Uterus (tissue), 3 donors: ENCODE measurements at regions not wholly inside any gene's neighbourhood (a gene's known extent, or its start where the extent isn't known, plus 50 kb on each side); places are given as distances from the start of the nearest gene placed in this dataset.

Experiments used
- DNase-seq, 2 donors: peaks; one replicate each; pipeline ENCODE4 v3.0.0-alpha.2; 2019 to 2020
- H3K27ac ChIP-seq, 2 donors: fragments of 200-600 bp; sonication (generic); 1 replicate in 1 of 2; 2 replicates in 1 of 2; pipeline ENCODE4 v1.5.1; 2016 to 2018
- H3K27me3 ChIP-seq, 2 donors: fragments of 200-600 bp; sonication (generic); one replicate each; pipeline ENCODE4 v1.5.1; 2018 to 2019; ENCODE audit warnings: control low read depth in 1 of 2
- H3K36me3 ChIP-seq, 2 donors: fragments of 200-600 bp; sonication (generic); one replicate each; pipeline ENCODE4 v1.5.1; 2019; ENCODE audit warnings: control low read depth in 1 of 2
- H3K4me1 ChIP-seq, 2 donors: fragments of 200-600 bp; sonication (generic); one replicate each; pipeline ENCODE4 v1.5.1; 2018 to 2019; ENCODE audit warnings: control low read depth in 1 of 2
- H3K4me3 ChIP-seq, 2 donors: fragments of 200-600 bp; sonication (generic); 1 replicate in 1 of 2; 2 replicates in 1 of 2; pipeline ENCODE4 v1.5.1; 2018 to 2019; ENCODE audit warnings: mild to moderate bottlenecking in 1 of 2
- H3K9me3 ChIP-seq, 2 donors: fragments of 200-600 bp; sonication (generic); one replicate each; pipeline ENCODE4 v1.5.1; 2019; ENCODE audit warnings: control low read depth in 1 of 2
- CTCF ChIP-seq, 4 experiments: fragments of 200-600 bp in 2 of 4; fragments of 450-650 bp in 2 of 4; sonication (generic) in 2 of 4; IDR thresholded peaks; one replicate each; pipeline ENCODE4 v1.5.1; 2016 to 2019; ENCODE audit warnings: antibody characterized with exemption in 4 of 4, mild to moderate bottlenecking in 2 of 4, moderate library complexity in 1 of 4
- POLR2A ChIP-seq, 2 donors: fragments of 450-650 bp; IDR thresholded peaks; one replicate each; pipeline ENCODE4 v1.6.1; 2016; ENCODE audit warnings: antibody characterized with exemption in 2 of 2, mild to moderate bottlenecking in 1 of 2, moderate library complexity in 1 of 2
- intact Hi-C: fragments of 100-400 bp; cut with DNase I; formaldehyde crosslinking; loops from one replicate; pipeline ENCODE4 v1.15.1; 2023; ENCODE audit warnings: low total_unique reads
- donor health status: DM: yes; HTN: yes; CAD: no.

GRCh38 chr12:98126637-98127335 lies 388.6 kb upstream of the TMPO start:
- intact Hi-C loops = no loop called here
- TF ChIP-seq POLR2A (IDR thresholded peaks at IDR 0.05) (no peak), CTCF (IDR thresholded peaks at IDR 0.05) (no peak)
- no peaks in the 10 kb centered on the region for H3K4me1 ChIP-seq
- H3K36me3 ChIP-seq = no peaks in the 10 kb centered on the region
- no peak overlapping the region for H3K27ac ChIP-seq
- no peak overlapping the region for H3K4me3 ChIP-seq
- no peaks in the 10 kb centered on the region for H3K9me3 ChIP-seq
- DNase-seq = no peak
- H3K27me3 ChIP-seq = no peaks in the 10 kb centered on the region

DNA sequence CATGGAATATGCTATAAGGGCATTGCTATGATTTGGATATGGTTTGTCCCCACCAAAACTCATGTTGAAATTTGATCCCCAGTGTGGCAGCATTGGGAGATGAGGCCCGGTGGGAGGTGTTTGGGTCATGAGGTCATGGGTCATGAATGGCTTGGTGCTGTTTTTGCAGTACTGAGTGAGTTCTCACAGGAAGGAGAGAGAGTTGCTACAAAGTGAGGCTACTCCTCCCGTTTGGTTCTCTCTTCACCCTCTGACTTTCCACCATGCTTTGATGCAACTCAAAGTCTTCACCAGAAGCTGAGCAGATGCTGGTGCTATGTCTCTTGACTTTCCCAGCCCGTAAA lies 388.1 kb upstream of the TMPO start:
- H3K9me3 ChIP-seq = no peaks in the 10 kb centered on the region
- H3K27ac ChIP-seq = no peak overlapping the region
- H3K36me3 ChIP-seq = no peaks in the 10 kb centered on the region
- H3K4me1 ChIP-seq = no peaks in the 10 kb centered on the region
- intact Hi-C loops = no loop called here
- DNase-seq = no peak
- H3K4me3 ChIP-seq = no peak overlapping the region
- H3K27me3 ChIP-seq = no peaks in the 10 kb centered on the region
- TF ChIP-seq POLR2A (IDR thresholded peaks at IDR 0.05) = no peak
- TF ChIP-seq CTCF (IDR thresholded peaks at IDR 0.05) = no peak

DNA sequence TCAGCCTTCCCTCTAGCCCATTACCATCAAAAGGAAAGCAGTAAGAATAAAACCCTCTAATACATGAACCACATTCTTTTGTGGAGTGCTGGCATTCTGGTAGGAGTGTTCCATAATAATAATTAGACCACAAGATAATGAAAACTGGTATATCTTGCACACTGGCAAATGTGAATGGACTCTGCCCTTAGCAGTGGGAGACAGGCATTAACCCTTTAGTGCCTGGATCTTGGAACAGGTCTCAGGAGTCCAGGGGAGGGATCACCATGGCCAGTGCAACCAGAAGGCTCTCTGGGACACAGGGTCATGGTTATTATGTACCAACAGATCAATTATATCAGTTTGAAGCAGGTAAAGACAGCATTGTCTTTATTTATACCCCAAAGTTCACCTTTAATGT lies 387.5 kb upstream of the TMPO start:
- intact Hi-C loops = no loop called here
- TF ChIP-seq CTCF (IDR thresholded peaks at IDR 0.05) = no peak
- no peak for TF ChIP-seq POLR2A (IDR thresholded peaks at IDR 0.05)
- no peak for DNase-seq
- no peaks in the 10 kb centered on the region for H3K4me1 ChIP-seq
- H3K27ac ChIP-seq = no peak overlapping the region
- no peak overlapping the region for H3K4me3 ChIP-seq
- H3K36me3 ChIP-seq = no peaks in the 10 kb centered on the region
- H3K9me3 ChIP-seq = no peaks in the 10 kb centered on the region
- H3K27me3 ChIP-seq = no peaks in the 10 kb centered on the region

- intact Hi-C loops = no loop called here
- Histone ChIP-seq H3K4me3 (no peak overlapping the region), H3K27me3 (no peaks in the 10 kb centered on the region), H3K9me3 (no peaks in the 10 kb centered on the region), H3K36me3 (no peaks in the 10 kb centered on the region), H3K27ac (no peak overlapping the region), H3K4me1 (no peaks in the 10 kb centered on the region)
- no peak for DNase-seq
- TF ChIP-seq CTCF (IDR thresholded peaks at IDR 0.05) (no peak), POLR2A (IDR thresholded peaks at IDR 0.05) (no peak)
Measured at GRCh38 chr12:98136544-98136943, 378.8 kb upstream of the TMPO start.

DNA sequence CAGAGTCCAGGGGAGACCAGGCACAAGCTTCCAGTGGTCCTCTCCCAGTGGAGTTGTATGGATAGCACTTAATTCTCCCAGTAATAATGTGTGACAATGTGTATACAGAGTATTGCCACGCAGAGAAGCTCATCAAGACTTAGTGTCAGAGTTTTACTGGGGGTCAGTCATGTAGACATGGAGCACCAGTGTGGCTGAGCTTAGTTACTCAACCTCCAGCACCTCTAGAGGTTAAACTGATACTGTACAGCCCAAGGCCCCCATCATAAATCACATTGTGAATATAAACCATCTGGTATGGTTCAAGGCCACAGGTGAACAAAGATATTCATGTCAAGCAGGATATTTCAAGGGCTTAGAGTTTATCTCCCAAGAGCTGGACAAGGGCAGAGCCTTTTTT lies 378.1 kb upstream of the TMPO start:
- intact Hi-C loops = no loop called here
- TF ChIP-seq CTCF (IDR thresholded peaks at IDR 0.05) (no peak), POLR2A (IDR thresholded peaks at IDR 0.05) (no peak)
- no peak for DNase-seq

More for the DNA sequence above, 378.1 kb upstream of the TMPO start:
- Histone ChIP-seq H3K4me3 (no peak overlapping the region), H3K9me3 (no peaks in the 10 kb centered on the region), H3K4me1 (no peaks in the 10 kb centered on the region), H3K36me3 (no peaks in the 10 kb centered on the region), H3K27me3 (no peaks in the 10 kb centered on the region), H3K27ac (no peak overlapping the region)
